SW480 (cell line): ENCODE measurements at regions not wholly inside any gene's neighbourhood (a gene's known extent, or its start where the extent isn't known, plus 50 kb on each side); places are given as distances from the start of the nearest gene placed in this dataset.

Experiments used
- DNase-seq: peaks from one replicate; pipeline ENCODE4 v3.0.0-alpha.2; 2016; ENCODE audit warnings: low spot score

DNA sequence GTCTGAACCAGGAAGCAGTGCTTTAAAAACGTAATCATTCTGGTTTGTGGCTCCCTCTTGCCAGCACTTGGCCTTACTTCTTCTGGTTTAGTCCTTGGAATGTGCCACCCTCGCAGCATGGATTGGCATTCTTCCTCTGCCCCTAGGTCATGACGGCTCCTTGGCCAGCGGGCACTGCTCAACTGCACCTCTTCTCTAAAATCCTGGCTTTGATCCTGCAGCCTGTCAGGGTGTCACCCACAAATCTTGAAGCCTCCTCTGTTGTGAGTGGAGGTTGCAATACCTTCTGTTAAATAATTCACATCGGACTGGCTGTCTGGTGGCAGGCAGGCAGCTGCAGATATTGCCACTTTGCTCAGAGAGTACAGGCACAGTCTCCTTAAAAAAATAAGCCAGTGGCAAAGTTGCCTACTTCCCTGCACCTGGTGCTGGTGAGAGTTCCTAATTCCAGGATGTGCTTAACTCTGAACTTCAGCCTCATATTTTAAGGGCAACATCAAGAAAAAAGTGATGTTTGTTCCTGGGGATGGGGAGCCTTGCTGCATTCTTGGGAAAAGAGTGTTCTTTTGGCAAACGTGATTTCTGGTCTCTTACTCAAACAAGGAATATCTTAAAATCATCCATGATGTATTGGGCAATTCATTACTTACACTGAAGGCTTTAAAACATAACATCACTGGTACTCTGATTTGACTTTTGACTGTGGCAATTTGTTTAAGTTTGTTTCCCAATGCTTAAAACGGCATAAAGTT, 179.8 kb downstream of the FOXA2 start:
- DNase-seq: no peak

DNA sequence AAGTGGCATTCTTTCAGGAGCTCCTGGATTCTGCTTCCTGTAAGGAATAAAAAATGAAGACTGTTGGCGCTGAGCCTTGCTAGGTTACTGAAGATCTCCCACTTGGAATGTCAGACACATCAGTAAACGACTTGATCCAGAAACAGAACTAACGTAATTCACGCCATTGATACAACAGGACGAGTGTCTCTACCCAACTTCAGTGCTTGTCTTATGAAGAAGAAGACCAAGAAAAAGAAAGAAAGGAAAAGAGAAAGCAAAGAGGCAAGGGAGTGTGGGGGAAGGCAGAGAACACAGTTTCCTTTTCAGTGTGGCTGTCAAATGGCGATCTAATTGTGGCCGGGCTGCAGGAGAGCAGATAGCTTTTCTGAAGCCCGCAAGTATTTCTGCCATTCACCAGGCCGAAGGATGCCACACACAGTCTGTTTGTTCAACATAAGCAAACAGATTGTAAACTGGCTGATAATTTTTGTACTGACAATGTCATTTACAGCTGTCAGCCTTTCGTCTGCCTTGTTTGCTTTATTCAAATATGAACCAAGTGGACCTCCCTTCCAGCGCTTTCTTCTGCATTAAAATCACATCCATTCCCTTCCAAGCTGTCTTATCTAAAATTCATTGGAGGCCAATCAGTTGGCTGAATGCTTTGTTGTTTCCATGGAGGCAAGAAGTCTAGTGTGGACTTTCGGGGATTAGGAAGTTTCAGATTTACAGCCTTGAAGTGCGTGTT, 180.6 kb downstream of the FOXA2 start:
- no peak for DNase-seq

DNA sequence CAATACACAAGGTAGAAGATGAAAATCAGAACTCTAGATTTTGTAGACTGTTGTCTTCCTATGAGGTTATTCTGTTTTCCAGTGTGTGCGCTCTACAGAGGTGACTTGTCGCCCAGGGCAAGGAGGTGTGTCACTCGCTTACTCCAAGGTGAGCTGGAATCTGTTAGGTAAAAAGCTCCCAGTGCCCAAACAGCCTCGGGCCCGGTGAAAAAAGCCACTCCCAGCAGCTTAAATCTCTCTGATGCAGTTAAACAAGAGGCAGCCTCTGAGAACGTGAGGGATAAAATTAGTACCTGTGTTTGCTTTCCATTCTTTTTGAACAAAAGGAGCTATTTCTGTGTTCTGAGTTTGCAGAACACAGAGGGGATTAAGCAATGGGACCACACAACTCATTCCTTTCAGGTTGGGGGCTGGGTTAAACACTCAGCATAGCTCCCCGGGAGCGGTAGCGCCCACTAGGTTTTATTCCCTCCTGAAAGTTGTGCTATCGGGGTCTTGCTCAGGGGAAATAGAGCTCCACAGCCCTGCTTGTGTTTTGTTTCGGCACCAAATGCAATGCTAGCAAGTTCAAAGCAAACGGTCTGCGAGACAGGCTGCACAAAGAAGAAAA, 181.2 kb downstream of the FOXA2 start:
- DNase-seq: no peak

DNA sequence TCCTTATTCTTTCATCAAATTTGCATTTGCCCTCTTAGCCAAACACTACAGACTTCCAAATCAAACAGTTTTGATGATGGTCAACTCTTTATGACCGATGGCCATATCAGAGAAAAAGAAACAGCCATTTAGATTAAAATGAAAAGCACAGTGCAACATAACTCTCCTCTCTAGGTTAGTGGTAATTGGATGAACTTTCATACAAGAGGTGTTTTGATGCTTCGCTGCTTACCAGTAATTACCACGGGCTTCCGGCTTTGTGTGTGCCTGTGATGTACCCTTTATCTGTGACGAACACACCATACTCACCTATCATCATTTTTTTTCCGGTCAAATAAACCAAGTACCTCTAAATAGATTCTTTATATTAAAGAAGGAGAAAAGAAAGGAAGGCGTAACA, 181.8 kb downstream of the FOXA2 start:
- DNase-seq: no peak

DNA sequence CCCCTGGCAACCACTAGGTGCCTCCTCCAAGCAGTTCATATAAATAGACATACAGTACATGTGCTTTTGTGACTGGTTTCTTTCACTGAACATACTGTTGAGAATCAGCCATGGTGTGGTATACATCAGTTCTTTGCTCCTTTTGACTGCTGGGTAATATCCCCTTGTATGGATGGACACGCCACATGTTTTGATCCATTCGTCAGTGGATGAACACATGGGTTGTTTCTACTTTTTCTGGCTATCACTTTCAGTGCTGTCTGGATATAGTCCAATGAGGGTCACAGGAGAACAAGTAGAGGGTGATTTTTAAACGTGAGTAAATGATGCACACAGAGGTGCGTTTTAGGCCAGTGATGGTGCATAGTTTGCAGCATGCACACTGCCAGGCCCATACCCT, 183.9 kb downstream of the FOXA2 start:
- no peak for DNase-seq

DNA sequence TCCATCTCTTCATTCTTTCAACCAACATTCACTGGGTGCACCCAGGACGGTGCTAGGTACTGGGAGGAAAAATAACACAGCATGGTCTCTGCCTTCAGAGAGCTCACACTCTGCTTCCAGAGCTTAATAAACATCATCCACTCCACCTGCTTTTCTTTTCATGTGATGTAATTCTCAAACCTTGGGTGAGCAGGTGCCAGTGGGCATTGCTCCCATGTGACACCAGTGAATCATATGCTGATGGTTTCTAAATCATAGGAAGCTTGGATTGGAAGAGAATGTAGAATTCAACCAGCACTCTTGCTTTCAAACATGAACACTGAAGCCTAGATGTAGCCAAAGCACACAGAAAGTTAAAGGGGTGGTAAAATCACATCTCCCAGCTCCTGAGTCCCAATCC, 189.8 kb downstream of the FOXA2 start:
- peak; percentile 31 for DNase-seq

DNA sequence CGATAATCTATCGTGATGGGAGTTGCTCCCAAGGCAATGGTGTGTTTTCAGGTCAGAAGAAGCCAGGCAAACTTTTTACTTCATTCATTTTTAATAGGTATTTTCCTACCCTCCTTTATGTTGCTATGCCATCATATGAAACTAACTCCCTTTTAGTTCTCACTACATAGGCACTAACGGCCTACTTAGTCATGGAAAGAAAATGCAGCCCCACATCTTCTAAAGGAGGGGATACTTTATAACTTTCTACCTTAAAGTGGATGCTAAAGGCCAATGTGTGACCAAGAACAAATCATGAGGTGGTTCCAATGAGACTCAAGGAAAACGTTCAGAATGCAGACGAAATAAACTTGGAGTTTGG, 193.8 kb downstream of the FOXA2 start:
- DNase-seq: no peak

DNA sequence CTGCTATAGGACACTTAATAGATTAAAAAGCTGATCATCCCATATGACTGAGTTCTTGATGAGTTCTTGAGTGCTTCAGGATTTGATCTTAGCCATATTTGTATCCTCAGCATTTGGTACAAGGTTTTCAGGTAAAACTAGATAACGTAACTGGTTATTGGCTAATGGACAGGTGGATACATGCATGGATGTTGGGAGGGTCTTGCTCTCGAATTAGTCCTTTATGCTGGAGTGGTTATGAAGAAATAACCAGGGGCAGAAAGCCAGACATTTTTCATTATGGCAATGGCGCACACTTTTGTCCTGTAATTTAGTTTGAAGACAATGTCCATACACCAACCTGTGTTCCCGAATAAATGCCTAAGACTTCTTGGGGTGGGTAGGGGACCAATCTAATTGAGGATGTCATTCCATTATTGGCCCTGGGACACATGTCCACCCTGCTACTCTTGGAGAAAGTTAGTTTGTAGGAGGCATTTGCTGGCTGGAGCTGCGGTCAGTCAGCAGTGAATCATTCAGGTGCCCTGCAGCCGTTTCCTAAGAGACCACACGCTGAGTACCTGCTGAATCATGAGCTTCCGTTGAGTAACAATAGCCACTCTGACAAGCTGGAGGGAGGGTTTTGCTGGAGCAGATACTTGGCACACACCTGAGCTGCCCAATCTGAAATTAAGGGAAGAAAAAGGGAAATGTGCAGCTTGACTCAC, 194.4 kb downstream of the FOXA2 start:
- DNase-seq: peak; percentile 98

DNA sequence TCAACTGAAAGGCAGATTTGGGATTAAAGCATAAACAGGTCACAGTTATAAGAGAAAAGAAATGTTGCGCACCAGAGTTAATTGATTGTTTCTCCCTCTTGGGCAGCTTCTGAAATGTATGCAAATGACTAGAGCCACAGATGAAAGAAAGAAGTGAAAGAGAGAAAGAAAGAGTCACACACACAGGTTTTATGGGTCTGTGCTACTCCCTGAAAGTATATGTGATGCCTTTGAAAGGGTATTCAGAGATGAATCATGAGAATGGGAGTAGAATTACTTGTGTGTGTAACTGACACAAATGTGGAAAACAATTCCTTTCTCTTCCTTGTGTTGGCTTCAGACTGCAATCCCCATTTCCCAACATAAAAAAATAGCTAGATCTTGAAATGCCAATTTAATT, 196.9 kb downstream of the FOXA2 start:
- no peak for DNase-seq

DNA sequence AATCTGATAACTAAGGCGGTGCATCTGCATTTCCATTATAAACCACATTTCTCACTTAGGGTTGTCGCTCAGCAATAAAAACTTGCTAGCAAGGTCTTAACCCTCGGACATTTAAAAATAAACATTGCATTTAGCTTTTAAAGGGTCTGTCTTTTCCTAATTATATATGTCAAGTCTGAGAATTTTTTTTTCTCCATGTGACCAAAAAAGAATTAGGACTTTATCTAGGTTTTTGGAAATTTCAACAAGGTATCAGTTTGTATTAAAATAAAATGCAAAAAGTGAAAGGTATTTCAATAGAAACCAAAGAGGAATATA, 198.1 kb downstream of the FOXA2 start:
- no peak for DNase-seq

DNA sequence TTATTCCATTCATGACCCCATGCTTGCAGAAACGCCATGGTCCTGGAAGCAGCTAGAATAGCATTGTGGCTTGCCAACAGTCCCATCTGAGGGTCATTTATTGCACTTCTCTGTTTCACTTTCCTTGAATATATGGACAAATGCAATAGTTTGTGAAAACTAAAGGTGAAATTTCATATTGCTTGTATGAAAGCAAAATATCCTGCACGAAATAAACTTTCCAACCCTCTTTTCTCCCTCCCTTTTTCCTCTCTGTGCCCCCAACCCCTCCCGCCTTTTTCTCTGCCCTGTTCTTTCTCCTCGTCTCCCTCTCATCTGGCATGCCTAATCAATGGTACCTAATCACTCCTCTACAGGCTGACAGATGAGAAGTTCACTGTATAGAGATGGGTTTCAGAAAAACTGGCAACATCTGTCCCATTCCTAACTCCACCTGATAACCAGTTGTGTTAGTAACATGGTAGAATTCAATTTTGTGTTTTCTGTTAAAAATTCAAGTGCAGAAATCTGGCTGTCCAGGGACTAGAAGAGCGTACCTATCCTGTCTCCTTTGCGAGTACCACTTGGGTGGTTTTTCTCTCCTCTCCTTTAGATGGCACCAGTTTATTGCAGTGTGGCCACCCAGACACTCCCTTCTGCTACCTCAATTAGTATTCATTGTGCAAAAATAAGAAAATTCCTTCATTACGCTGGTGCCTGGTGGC, 198.6 kb downstream of the FOXA2 start:
- DNase-seq: peak; percentile 71

DNA sequence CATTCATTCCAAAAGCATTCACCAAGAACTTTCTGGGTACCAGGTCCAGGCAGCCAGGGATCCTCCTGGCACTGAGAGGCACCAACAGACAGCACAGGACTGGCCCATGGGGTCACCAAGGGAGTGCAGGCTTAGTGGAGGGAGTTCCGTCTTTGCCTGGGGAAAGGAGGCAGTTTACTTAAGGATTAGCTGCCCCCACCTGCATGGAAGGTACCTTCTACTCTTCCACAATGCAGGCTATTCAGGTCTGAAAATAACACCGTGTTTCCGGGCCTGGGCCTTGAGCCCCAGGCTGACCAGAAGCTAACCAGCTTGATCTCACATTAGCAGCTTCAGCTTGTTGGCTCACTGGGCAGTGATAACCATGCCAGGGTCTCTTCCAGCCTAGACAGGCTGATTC, 199.4 kb downstream of the FOXA2 start:
- DNase-seq: no peak

DNA sequence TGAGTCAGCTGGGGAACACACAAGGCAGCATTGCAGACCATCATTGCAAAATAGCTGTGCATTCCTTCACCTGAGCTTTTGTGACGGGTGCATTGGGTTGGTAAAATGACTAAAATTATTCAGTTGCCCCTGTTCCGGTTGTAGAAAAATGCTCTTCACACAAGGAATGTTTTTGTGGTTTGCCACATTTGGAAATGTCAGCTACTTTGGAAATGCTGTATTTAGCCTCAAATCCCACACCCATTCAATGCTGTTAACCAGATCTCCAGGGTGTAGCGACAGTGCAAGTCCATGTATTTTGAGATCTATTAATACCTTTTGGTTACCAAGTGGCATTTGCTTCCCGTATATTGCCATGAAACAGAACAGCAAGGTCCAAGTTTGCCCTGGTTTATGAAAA, 201.2 kb downstream of the FOXA2 start:
- DNase-seq: no peak

DNA sequence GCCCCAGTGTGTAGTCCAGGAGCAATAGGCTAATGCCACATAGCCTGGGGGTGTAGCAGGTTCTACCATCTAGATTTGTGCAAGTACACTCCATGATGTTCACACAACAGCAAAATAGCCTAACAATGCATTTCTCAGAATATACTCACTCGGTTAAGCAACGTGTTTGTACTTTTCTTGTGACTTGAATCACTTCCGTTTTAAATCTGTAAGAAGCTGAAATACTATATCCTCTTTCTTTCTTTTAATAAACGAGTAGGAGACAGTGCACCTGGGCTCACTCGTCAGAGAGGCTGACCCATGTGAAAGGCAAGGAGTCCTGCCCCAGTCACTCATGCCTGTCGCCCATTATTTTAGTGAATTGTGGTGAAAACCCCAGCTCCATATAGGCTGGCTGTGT, 201.6 kb downstream of the FOXA2 start:
- DNase-seq: no peak

DNA sequence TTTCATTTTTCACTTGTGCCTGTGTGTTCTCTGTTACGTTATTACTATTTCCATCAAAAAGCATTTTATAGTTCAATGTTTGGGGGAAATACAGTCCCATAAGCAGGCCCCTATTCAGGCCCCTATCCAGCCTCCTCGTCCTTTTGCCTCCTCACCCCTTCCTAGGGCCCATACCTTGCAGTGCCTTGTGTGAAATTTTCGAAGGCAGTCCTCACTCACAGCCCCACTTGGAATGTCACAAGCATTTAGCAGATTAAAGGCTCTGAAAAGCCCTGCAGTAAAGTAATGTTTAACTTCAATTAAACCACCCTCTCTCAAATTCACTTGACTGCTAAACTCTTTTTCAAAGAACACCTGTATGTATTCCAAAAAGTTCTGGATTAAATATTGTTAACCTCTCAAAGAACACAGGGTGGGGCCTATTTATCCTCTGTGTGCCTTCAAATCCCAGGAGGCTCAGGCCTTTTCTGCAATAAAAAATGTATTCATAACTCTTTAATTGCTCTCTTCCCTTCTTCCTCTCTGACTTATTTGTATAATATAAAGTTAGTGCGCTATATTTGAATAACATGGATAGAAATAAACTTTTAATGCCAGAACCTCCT, 202.5 kb downstream of the FOXA2 start:
- no peak for DNase-seq

DNA sequence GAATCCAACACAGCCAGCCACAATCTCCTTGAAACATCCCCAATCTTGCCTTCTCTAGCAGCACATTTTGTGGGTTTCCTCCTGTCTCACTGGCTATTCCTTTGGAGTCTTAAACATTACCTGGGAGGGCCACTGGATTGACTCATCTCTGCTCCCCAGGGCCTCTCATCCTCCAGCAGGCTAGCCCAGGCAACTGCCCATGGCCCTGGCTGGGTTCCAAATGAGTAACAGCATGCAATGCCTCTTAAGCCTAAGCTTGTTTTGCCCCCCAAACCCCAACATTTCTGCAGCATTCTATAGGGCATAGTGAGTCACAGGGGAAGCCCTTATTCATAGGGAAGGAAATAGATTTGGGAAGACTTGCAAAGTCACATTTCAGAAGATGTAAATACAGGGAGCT, 204.9 kb downstream of the FOXA2 start:
- DNase-seq: peak; percentile 46

DNA sequence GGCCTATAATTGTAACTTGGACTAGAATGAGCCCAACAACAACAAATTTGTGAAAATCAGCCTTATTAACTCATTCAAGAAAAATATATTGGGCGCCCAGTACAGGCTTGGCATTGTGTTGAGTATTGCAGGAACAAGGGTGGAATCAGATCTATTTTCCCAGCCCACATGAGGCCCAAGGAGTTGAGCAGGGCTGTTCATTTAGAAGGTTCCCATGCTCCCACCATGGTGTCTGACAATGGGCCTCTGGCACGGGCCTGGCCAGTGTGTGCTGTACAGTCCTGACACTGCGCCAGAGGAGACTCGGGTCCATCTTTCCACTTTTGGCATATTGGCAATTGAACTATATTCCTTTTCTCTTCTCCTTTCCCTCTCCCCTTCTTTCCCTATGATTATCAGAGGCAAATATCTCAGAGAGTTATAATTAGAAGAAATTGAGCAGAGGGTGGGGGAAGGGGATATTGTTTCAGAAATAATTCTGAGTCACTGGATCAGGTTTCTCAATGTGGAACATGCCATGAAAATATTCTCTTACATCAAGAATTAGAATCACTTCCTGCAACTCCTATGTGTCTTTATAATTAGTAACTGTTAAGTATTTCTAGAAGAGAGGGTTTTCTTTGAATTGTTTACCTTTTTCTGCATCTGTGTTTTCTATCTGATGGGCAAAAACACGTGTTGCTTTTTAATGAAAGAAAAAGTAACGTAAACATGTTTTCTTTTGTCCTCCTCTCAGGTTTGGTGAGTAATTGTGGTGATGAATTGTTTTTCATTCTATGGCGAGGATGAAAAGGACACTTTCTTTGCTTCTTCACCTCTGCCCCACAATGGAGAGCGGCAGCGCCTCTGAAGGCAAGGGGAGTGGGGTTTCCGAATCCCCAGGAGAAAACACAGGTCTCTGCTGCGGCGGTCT, 209.4 kb downstream of the FOXA2 start:
- DNase-seq: peak; percentile 46

DNA sequence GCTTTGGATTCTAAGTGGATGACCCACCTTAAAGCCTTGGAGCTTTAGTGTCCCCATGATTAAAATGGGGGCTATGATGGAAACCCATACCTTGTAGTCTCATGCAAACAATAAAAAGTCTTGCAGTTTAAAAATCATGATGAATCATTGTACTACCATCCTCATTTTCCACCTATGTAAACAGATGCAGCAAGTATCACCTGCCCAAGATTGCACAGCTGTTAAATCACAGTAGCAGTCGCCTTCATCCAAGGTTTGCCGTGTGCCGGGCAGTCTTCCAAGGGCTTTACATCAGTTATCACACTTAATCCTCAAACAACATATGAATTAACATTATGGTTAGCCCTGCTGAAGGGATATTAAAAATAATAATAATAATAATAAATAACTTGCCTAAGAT, 210.3 kb downstream of the FOXA2 start:
- DNase-seq: no peak

DNA sequence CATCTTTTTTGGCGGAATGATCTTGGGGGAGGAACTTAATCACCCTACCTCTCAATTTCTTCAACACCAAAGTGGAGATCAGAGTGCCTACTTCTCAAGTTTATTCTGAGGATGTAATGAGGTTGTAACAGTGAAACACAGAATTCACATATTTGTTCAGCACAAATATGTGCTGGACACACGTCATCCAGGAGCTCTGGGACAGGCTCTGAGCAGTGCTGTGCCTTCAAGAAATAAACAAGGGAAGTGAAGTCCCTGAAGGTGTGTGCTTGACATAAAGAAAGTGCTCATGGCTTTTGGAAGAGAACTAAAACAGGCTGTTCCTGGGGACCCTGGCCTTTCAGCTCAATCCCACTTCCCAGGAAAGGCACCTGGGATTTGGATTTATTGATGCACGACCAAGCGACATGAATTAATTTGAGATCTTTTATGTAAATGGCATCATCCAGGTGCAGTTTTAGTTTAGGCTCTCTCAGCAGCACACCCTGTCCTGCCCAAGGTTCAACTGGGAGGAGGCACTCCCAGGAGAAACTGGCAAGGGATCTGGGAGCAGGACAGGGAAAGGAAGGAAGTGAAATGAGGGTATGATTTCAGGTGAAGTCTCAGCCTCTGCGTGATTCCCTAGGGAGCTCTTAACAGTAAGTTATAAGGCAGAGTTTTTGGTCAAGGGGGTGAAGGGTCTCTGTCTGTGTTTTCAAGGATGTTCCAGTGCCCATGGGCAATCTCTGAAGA, 211.0 kb downstream of the FOXA2 start:
- no peak for DNase-seq

DNA sequence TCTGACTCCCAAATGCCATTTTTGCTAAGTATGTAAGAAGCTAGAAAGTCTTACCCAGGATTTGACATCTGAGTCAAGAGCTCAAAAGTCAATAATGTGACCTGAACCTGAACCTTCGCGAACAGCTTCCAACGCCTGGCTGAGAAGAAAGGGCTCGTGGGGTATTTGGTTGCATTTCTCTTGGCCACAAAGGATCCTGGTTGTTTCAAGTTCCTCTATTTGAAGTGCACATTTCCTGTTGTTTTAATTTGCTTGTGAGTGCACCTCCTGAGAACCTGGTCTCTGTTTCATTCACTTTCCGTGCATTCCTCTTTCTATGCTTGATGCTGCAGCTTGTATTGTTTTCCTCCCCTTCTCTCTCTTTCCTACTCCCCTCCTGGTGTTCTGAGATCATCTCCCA, 212.5 kb downstream of the FOXA2 start:
- peak; percentile 26 for DNase-seq
